NCI-H2171 (cell line): ENCODE measurements at regions not wholly inside any gene's neighbourhood (a gene's known extent, or its start where the extent isn't known, plus 50 kb on each side); places are given as distances from the start of the nearest gene placed in this dataset.

Experiments
- DNase-seq: peaks from one replicate; lab custom pipeline; 2025; lab: John Stamatoyannopoulos, UW

GRCh38 chr10:78759456-78760120, 309.2 kb upstream of the ZMIZ1 start:
- DNase-seq: no peak

GRCh38 chr10:78760463-78761310, 308.1 kb upstream of the ZMIZ1 start:
- no peak for DNase-seq

GRCh38 chr10:78761311-78761781, 307.4 kb upstream of the ZMIZ1 start:
- no peak for DNase-seq

- no peak for DNase-seq
Measured at GRCh38 chr10:78762086-78762630, 306.6 kb upstream of the ZMIZ1 start.

GRCh38 chr10:78763234-78763633, 305.5 kb upstream of the ZMIZ1 start:
- no peak for DNase-seq

GRCh38 chr10:78763651-78764395, 304.9 kb upstream of the ZMIZ1 start:
- DNase-seq: no peak

- DNase-seq: no peak
Measured at GRCh38 chr10:78764436-78764835, 304.3 kb upstream of the ZMIZ1 start.

- DNase-seq: no peak
Measured at GRCh38 chr10:78764846-78765430, 303.8 kb upstream of the ZMIZ1 start.

GRCh38 chr10:78765726-78766335, 302.9 kb upstream of the ZMIZ1 start:
- no peak for DNase-seq

- DNase-seq: no peak
Measured at GRCh38 chr10:78766603-78767002, 302.2 kb upstream of the ZMIZ1 start.

- DNase-seq: no peak
Measured at GRCh38 chr10:78768041-78768835, 300.5 kb upstream of the ZMIZ1 start.

- no peak for DNase-seq
Measured at GRCh38 chr10:78768876-78769275, 299.9 kb upstream of the ZMIZ1 start.

- DNase-seq: no peak
Measured at GRCh38 chr10:78769526-78769925, 299.2 kb upstream of the ZMIZ1 start.

GRCh38 chr10:78770167-78771090, 298.3 kb upstream of the ZMIZ1 start:
- no peak for DNase-seq

- DNase-seq: no peak
Measured at GRCh38 chr10:78771260-78771659, 297.5 kb upstream of the ZMIZ1 start.

GRCh38 chr10:78771808-78772455, 296.8 kb upstream of the ZMIZ1 start:
- no peak for DNase-seq

GRCh38 chr10:78772486-78772885, 296.3 kb upstream of the ZMIZ1 start:
- DNase-seq: no peak

- DNase-seq: no peak
Measured at GRCh38 chr10:78772986-78773530, 295.7 kb upstream of the ZMIZ1 start.

- no peak for DNase-seq
Measured at GRCh38 chr10:78774614-78774998, 294.2 kb upstream of the ZMIZ1 start.
